ENCODE measurements at regions not wholly inside any gene's neighbourhood (a gene's known extent, or its start where the extent isn't known, plus 50 kb on each side); places are given as distances from the start of the nearest gene placed in this dataset.

- no peak overlapping the region for H4K91ac ChIP-seq (ENCODE audit: insufficient read depth, low read depth, low read length)
- H4K20me1 ChIP-seq (ENCODE audit: insufficient read depth, low read length) = no peaks in the 10 kb centered on the region
- H4K8ac ChIP-seq (ENCODE audit: low read depth in 2 of 2, low read length in 2 of 2) = no peak overlapping the region
- H2BK20ac ChIP-seq (ENCODE audit: low read depth, low read length) = no peak overlapping the region
- in situ Hi-C loops (cut with MboI; ENCODE audit: low sequenced_read_pairs) (no loop called here), intact Hi-C loops (cut with micrococcal nuclease) (no loop called here), dilution Hi-C loops (cut with HindIII; ENCODE audit: low sequenced_read_pairs, unreplicated experiment) (no loop called here)
- no peak overlapping the region for H3K9ac ChIP-seq (ENCODE audit: low read depth, low read length)
- H4K5ac ChIP-seq (ENCODE audit: low read depth, low read length) = no peak overlapping the region
- H2AK5ac ChIP-seq (ENCODE audit: low read depth, low read length) = no peak overlapping the region
- POLR2A ChIA-PET (ENCODE audit: unreplicated experiment) = no interaction called here
- CTCF ChIA-PET = no interaction called here
- no peak overlapping the region for H2BK5ac ChIP-seq (ENCODE audit: low read depth, low read length, poor library complexity, severe bottlenecking)
- no peak overlapping the region for H2AK9ac ChIP-seq (replicated peaks; ENCODE audit: low read depth, low read length, poor library complexity)
- H3K14ac ChIP-seq (replicated peaks; ENCODE audit: low read depth, low read length) = no peak overlapping the region
- H3K9me3 ChIP-seq (ENCODE audit: control insufficient read depth, insufficient read depth, low read length) = no peaks in the 10 kb centered on the region
- no peak overlapping the region for H3K4me2 ChIP-seq (ENCODE audit: low read depth, low read length)
- H2BK15ac ChIP-seq (ENCODE audit: low read depth, low read length) = no peak overlapping the region
- H3K27me3 ChIP-seq (ENCODE audit: control insufficient read depth, insufficient read depth, low read length) = no peaks in the 10 kb centered on the region
- no peak for ATAC-seq (ENCODE audit: low read depth)
- no peak overlapping the region for H3K56ac ChIP-seq (ENCODE audit: extremely low read depth, insufficient read depth, low read length)
- no peak overlapping the region for H3K4me3 ChIP-seq (ENCODE audit: insufficient read depth, low read depth, low read length)
- no TSS peak for BruUV-seq (replicated peaks)
- H3K9me1 ChIP-seq (ENCODE audit: insufficient read depth, low read length) = no peaks in the 10 kb centered on the region
- no peak overlapping the region for H2BK120ac ChIP-seq (ENCODE audit: low read depth, low read length)
- H3K36me3 ChIP-seq (ENCODE audit: control insufficient read depth, insufficient read depth, low read length) = no peaks in the 10 kb centered on the region
- no peak overlapping the region for H3K18ac ChIP-seq (ENCODE audit: low read depth, low read length)
- H3K27ac ChIP-seq (ENCODE audit: insufficient read depth, low read length) = no peak overlapping the region
- no peak overlapping the region for H3K4ac ChIP-seq (ENCODE audit: low read depth, low read length)
- H3K23ac ChIP-seq (ENCODE audit: low read depth, low read length) = no peak overlapping the region
- DNase-seq = no peak
- no CpG with 5 or more reads among the region's 5 CpGs for WGBS, 2 experiments (ENCODE audit: extremely low coverage in 2 of 2, insufficient read length in 1 of 2)
- no peaks in the 10 kb centered on the region for H3K79me1 ChIP-seq (ENCODE audit: low read depth in 1 of 2, low read length in 2 of 2)
- TF ChIP-seq FOS (IDR thresholded peaks at IDR 0.05; ENCODE audit: low read depth, low read length) = no peak
- no peak for TF ChIP-seq MAZ (IDR thresholded peaks at IDR 0.05; ENCODE audit: borderline replicate concordance, low read depth, low read length)
- no peak for TF ChIP-seq BHLHE40 (IDR thresholded peaks at IDR 0.05; ENCODE audit: low read depth, low read length)
- no peaks in the 10 kb centered on the region for H3K4me1 ChIP-seq (ENCODE audit: control insufficient read depth, insufficient read depth, low read length)
- no peak overlapping the region for H2AFZ ChIP-seq (replicated peaks; ENCODE audit: low read length, poor library complexity)
These were observed 2155.9 kb downstream of the PCDH9 start for GRCh38 chr13:65074248-65074647.
